NCI-H345 treated with DMSO at 0.1 percent for 48 hours (cell line): ENCODE measurements at regions not wholly inside any gene's neighbourhood (a gene's known extent, or its start where the extent isn't known, plus 50 kb on each side); places are given as distances from the start of the nearest gene placed in this dataset.
"Not testable (repeated sequence)": the region's sequence is repeated elsewhere in the genome, so short reads cannot be mapped to it uniquely, and the experiment has no call there.

Experiments used
- DNase-seq: peaks from one replicate; lab custom pipeline; 2025; ENCODE audit not compliant: unreplicated experiment; lab: John Stamatoyannopoulos, UW

DNA sequence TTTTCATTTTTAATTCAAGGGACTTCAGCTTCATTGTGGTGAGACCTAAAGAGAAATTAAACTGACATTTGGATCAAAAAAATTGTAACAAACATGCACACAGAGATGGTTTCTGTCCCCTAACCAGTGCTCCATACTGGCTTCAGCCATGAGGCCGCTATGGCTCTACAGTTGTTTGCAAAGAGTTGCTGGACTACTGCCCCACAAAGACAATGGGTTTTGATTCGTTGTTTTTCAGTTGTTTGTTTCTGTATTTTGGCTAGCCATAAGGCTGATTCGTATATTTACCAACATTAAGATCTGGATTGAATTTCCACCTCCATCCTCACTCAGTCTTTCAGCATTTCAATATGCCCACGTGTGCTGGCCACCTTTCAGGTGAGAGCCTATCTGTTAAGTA lies 163.7 kb upstream of the KIF2A start:
- DNase-seq: no peak

- no peak for DNase-seq
Observed at GRCh38 chr5:62143268-62144229, 162.5 kb upstream of the KIF2A start.

GRCh38 chr5:62144401-62145022 lies 161.5 kb upstream of the KIF2A start:
- DNase-seq: peak; percentile 39

DNA sequence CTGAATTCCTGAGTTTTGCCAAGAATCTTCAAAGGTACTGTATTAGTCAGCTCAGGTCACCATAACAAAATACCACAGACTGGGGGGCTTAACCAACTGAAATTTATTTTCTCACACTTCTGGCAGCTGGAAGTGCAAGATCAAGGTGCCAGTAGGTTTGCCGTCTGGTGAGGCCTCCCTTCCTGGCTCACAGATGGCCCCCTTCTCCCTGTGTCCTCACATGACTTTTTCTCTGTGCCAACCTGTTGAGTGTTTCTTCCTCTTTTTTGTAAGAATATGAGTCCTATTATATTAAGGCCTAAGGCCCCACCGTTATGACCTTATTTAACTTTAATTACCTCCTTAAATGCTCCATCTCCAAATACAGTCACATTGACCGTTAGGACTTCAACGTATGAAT lies 156.1 kb upstream of the KIF2A start:
- no peak for DNase-seq

DNA sequence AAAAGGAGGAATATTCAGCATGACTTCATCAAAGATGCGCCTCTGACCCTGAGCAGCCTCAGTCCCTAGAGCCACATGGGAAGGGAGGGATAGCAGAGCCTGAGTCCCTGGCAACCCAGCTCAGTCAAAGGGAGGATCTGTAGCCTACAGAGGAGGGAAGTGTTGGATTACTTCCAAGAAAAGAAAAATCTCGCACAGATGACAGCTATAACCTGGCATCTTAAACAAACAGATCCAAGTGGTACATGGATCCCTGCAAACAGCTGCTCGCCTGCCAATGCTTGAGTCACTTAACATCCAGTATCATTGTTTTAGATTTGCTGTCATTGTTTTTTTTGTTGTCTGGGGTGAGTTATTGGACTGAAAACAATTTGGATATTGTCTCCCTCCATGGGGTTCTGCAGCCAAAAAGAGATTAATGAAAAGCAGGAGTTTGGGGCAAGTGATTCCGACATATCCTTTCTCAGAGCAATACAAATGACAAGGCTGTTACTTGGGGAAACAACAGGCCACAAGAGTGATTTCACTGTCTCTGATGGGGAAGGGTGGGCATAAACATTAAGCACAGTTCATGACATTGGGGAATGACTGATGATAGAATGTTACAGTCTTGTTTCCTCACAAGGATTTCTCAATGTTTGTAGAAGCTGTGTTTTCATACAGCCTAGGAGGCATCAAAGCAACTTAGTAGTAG lies 153.5 kb upstream of the KIF2A start:
- DNase-seq: peak; percentile 88

DNA sequence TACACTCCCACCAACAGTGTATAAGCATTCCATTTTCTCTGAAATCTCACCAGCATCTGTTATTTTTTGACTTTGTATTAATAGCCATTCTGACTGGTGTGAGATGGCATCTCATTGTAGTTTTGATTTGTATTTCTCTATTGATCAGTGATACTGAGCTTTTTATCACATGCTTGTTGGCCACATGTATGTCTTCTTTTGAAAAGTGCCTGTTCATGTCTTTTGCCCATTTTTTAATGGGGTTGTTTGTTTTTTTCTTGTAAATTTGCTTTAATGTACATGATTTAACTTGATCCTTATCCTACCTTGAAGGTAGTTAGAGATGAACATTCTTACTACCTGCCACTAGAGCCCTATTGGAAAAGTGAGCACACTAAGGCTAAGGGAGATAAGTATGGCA lies 151.2 kb upstream of the KIF2A start:
- DNase-seq: no peak

DNA sequence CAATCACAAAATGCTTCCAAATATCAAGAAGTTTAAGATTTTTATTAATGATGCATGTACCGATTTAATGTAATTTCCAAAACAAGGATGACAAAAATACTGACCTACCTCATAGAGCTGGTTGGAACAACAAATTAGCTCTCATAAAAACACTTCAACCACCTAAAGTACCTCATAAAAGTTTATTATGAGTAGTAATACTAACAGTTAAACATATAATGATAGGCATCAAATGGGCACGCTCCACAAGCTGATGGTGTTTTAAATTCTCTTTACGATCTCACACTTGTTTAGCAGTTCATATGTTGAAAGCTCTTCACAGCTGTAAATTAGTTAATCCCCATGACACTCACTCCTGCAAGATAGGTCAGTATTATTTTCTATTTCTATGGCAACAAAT lies 150.0 kb upstream of the KIF2A start:
- no peak for DNase-seq

DNA sequence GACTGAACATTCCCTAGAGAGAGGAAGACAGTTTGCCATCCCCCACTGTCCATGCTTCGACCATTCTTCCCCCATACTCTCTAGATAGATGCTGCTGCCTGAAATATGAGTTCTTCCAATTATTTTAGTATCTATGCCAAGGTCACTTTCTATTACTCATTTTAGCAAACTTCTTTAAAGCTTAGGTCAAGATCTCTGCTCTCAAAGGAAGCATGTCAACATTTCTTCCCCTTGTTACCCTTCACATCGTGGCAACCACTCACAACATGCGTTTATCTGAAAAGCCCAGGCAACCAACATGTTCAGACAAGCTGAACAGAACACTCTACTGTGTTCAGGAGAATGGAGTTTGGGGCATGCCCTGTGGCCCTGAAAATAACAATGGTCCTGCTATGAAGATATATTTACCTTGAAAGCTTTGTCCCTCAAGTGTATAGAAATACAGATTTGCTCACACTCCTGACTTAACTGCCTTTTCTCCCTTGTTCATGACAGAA lies 138.4 kb upstream of the KIF2A start:
- DNase-seq: peak; percentile 82

DNA sequence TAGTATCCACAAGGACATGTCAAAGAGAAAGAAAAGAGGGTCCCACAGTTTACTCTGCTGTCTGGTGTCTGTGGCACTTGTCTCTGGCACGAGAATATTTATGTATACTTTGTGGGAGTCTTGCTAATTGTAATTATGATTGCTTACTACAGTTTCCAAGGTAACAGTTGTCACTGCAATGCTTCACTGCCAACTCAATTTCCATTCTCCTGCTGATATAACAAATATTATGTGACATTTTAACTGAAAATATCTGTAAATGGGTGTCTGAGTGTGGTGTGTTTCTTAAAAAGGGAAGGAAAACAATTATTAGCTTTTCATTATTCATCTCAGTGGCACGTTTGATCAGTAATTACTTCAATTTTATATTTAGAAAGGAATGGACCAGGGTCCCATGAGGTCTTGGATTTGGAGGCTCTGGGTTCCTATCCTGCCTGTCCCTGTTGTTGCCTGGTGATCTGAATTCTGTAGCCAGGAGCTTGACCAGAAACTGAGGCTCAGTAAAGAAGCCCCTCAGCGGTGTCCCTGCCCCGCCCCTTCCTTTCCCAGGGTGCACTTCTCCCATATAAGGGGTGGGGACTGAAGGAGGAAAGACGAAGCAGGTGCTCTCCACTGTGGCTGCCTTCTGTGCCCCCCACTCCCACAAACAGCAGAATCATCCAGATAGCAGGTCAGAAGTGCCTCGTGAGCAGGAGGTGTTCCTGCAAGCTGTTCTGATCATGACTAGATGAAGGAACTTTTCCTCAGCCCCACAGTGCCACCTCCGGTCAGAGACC lies 137.3 kb upstream of the KIF2A start:
- no peak for DNase-seq

GRCh38 chr5:62178258-62178657 lies 127.7 kb upstream of the KIF2A start:
- DNase-seq: no peak

- DNase-seq: no peak
Observed at GRCh38 chr5:62182802-62183201, 123.2 kb upstream of the KIF2A start.

GRCh38 chr5:62183727-62184126 lies 122.3 kb upstream of the KIF2A start:
- no peak for DNase-seq

DNA sequence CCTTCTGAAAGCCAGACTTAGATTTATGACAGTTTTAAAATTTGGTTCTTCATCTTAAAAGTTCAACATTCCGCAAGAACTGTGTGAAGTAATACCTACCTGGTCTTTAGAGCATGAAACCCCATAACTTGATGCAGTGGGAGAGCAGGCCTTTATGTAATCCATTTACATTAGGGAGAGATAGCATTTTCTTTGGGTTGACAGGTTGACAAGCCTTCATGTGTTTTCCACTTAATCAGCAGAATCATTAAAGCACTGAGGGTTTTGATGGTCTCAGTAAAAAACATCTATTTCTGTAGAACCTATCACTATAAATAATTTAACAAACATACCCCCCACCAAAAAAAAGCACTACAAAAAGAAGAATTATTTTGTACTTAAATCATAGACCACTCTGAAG lies 121.6 kb upstream of the KIF2A start:
- DNase-seq: no peak

DNA sequence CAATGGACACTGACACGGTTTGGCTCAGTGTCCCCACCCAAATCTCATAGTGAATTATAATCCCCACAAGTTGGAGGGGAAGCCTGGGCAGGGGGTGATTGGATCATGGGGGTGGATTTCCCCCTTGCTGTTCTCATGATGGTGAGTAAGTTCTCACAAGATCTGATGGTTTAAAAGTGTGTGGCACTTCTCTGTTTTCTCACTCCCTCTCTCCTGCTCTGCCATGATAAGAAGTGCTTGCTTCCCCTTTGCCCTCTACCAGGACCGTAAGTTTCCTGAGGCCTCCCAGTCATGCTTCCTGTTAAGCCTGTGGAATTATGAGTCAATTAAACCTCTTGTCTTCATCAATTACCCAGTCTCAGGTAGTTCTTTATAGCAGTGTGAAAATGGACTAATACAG lies 115.8 kb upstream of the KIF2A start:
- no peak for DNase-seq

GRCh38 chr5:62190931-62191330 lies 115.1 kb upstream of the KIF2A start:
- DNase-seq: no peak

DNA sequence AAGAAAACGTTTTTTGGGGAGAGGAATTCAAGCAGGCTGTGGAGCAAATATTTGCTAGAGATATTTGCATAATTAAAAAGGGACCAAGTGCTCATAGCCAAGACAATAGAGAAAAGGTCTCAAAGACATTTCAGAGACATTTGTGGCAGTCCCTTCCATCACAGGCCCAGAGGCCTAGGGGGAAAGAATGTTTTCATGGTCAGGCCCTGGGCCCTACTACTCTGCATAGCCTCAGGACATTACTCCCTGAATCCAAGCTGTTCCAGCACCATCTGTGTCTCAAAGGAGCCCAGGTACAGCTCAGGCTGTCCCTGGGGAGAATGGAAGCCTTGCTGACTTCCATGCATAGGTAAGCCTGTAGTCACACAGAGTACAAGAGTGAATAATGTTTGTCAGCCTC lies 113.0 kb upstream of the KIF2A start:
- DNase-seq: no peak

DNA sequence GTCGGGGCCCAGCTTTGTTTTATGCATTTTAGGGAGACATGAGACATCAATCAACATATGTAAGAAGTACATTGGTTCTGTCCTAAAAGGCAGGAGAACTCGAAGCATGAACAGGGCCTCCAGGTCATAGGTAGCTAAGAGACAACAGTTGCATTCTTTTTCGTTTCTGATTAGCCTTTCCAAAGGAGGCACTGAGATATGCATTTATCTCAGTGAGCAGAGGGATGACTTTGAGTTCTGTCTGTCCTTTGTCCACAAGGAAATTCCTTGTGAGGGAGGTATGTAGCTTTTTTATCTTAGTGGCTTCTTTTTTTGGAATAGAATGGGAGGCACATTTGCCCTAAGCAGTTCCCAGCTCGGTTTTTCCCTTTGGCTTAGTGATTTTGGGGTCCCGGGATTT lies 109.5 kb upstream of the KIF2A start:
- not testable (repeated sequence) for DNase-seq

DNA sequence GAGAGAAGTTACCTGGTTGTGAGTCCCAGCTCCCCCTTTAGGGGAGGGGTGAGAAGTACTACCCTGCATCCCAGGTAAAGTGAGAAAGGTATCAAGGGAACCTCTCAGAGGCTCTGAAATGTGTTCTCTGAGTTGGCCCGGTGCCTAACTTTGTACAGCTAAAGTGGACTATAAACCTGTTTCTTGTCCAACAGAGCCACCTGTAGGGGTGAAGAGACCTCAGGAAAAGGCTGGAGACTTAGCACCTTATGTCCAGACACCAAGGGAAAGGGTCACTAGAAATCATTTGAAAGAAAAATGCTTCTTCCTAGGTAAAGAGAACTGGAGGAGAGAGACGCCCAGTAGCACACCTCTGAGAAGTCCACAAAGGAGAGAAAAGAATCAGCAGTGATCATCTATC lies 108.3 kb upstream of the KIF2A start:
- no peak for DNase-seq

DNA sequence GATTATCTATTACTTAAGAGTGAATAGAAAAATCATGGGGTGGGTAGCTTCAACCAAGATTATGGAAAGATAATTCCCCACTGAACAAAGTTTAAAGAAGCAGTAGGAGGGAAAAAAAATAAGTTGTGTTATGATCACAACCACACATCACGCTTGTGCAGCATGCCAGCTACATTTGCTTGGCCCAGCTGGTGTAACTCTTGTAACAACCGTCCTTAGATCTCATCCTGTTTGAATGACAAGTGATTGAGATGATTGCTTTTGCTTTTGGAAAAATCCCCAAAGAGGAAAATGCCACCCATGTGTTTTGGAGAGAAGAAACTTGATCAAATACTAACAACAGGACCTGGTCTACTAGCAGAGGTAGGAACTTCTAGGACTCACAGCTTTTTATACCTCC lies 107.6 kb upstream of the KIF2A start:
- DNase-seq: no peak

DNA sequence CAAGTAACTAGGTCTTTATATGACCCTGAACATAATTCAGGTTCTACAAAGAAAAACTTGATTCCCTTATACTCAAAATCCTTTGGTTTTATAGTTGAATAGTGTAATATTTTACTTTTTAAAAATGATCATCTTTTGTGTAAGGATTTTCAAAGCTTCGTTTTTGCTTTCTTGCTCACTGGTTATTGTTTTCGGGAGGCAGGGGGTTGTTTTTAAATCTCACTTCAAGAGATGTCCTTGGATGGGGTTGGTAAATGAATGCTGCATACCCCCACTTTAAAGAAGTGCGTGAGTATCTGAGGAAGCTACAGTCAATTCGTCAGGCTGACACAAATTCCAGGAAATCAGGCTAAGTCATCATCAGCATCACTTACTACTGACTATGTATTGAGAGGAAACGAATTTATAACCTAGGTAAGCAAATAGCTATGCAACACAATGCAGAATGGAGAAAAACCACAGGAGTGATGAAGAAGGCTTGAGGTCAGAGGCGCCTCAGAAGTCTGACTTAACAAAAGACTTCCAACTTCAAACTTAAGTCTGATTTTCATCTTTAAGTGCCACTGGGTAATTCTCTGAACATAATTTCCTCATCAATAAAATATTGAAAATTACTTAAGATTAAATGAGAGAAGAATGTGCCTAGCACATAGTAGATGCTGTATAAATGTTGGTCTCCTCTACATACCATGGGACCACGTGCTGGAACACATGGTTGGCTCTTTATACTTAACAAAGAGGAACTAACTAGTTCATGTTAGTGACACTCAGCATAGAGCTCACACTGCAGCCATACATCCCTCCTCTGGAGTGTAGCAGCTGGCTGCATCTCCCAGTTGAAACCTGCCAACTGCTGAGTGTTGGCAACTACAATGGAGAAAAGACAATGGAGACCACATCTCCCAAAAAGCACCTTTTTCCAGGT lies 106.0 kb upstream of the KIF2A start:
- DNase-seq: no peak
